Skeletal muscle satellite cell (primary cell): ENCODE measurements at regions not wholly inside any gene's neighbourhood (a gene's known extent, or its start where the extent isn't known, plus 50 kb on each side); places are given as distances from the start of the nearest gene placed in this dataset.

Experiments
- H3K27me3 ChIP-seq: 2 replicates; pipeline ENCODE4 v1.7.0; 2013; ENCODE audit warnings: low read length; ENCODE audit not compliant: control insufficient read depth, insufficient read depth
- H3K36me3 ChIP-seq: 2 replicates; pipeline ENCODE4 v1.7.0; 2013; ENCODE audit warnings: mild to moderate bottlenecking, control low read depth, low read length; ENCODE audit not compliant: insufficient read depth
- H3K4me1 ChIP-seq: 2 replicates; pipeline ENCODE4 v1.7.0; 2013; ENCODE audit warnings: low read length; ENCODE audit not compliant: control insufficient read depth, insufficient read depth
- H3K4me2 ChIP-seq: 2 replicates; pipeline ENCODE4 v1.7.0; 2013; ENCODE audit warnings: mild to moderate bottlenecking, low read length
- H3K4me3 ChIP-seq: 2 replicates; pipeline ENCODE4 v1.7.0; 2013; ENCODE audit warnings: low read length
- H3K9ac ChIP-seq: 2 replicates; pipeline ENCODE4 v1.7.0; 2013; ENCODE audit warnings: mild to moderate bottlenecking, low read depth, low read length, moderate library complexity
- H3K9me3 ChIP-seq: replicated peaks from 2 replicates; pipeline ENCODE4 v1.7.0; 2013; ENCODE audit warnings: mild to moderate bottlenecking, control low read depth, low read length

GRCh38 chr11:128359515-128359914 lies 227.8 kb downstream of the ETS1 start:
- peaks cover 19% of the 10 kb centered on the region for H3K27me3 ChIP-seq
- no peaks in the 10 kb centered on the region for H3K36me3 ChIP-seq
- H3K4me2 ChIP-seq = peak overlapping the region; percentile 12
- H3K4me3 ChIP-seq = no peak overlapping the region
- H3K9ac ChIP-seq = no peak overlapping the region
- no peaks in the 10 kb centered on the region for H3K9me3 ChIP-seq
- H3K4me1 ChIP-seq = peaks cover 11% of the 10 kb centered on the region

- no peak overlapping the region for H3K4me2 ChIP-seq
- peaks cover 19% of the 10 kb centered on the region for H3K27me3 ChIP-seq
- H3K36me3 ChIP-seq = no peaks in the 10 kb centered on the region
- peaks cover 11% of the 10 kb centered on the region for H3K4me1 ChIP-seq
- no peak overlapping the region for H3K9ac ChIP-seq
- no peak overlapping the region for H3K4me3 ChIP-seq
- H3K9me3 ChIP-seq = no peaks in the 10 kb centered on the region
These were observed 230.3 kb downstream of the ETS1 start for GRCh38 chr11:128357073-128357472.

GRCh38 chr11:128355558-128355957 lies 231.8 kb downstream of the ETS1 start:
- H3K27me3 ChIP-seq = peaks cover 28% of the 10 kb centered on the region
- no peak overlapping the region for H3K4me3 ChIP-seq
- H3K9ac ChIP-seq = no peak overlapping the region
- peaks cover 11% of the 10 kb centered on the region for H3K4me1 ChIP-seq
- no peaks in the 10 kb centered on the region for H3K9me3 ChIP-seq
- no peaks in the 10 kb centered on the region for H3K36me3 ChIP-seq
- H3K4me2 ChIP-seq = no peak overlapping the region

GRCh38 chr11:128354476-128354875 lies 232.9 kb downstream of the ETS1 start:
- Histone ChIP-seq H3K9ac (no peak overlapping the region), H3K9me3 (no peaks in the 10 kb centered on the region), H3K4me2 (no peak overlapping the region), H3K27me3 (peaks cover 28% of the 10 kb centered on the region), H3K4me1 (peaks cover 5% of the 10 kb centered on the region), H3K4me3 (no peak overlapping the region), H3K36me3 (no peaks in the 10 kb centered on the region)

GRCh38 chr11:128351168-128351567 lies 236.2 kb downstream of the ETS1 start:
- no peaks in the 10 kb centered on the region for H3K9me3 ChIP-seq
- no peaks in the 10 kb centered on the region for H3K36me3 ChIP-seq

GRCh38 chr11:128349650-128350299 lies 237.6 kb downstream of the ETS1 start:
- Histone ChIP-seq H3K27me3 (peaks cover 23% of the 10 kb centered on the region), H3K9ac (no peak overlapping the region), H3K9me3 (no peaks in the 10 kb centered on the region), H3K4me3 (no peak overlapping the region), H3K36me3 (no peaks in the 10 kb centered on the region), H3K4me2 (no peak overlapping the region), H3K4me1 (no peaks in the 10 kb centered on the region)

More at GRCh38 chr11:128351168-128351567, 236.2 kb downstream of the ETS1 start:
- no peak overlapping the region for H3K9ac ChIP-seq
- H3K4me2 ChIP-seq = no peak overlapping the region
- no peaks in the 10 kb centered on the region for H3K4me1 ChIP-seq
- H3K4me3 ChIP-seq = no peak overlapping the region
- peaks cover 28% of the 10 kb centered on the region for H3K27me3 ChIP-seq

GRCh38 chr11:128346804-128347203 lies 240.6 kb downstream of the ETS1 start:
- no peaks in the 10 kb centered on the region for H3K36me3 ChIP-seq
- H3K4me3 ChIP-seq = no peak overlapping the region
- peaks cover 7% of the 10 kb centered on the region for H3K27me3 ChIP-seq
- H3K4me1 ChIP-seq = peaks cover 5% of the 10 kb centered on the region
- H3K4me2 ChIP-seq = no peak overlapping the region
- H3K9me3 ChIP-seq = no peaks in the 10 kb centered on the region
- no peak overlapping the region for H3K9ac ChIP-seq

GRCh38 chr11:128345316-128345715 lies 242.0 kb downstream of the ETS1 start:
- no peaks in the 10 kb centered on the region for H3K36me3 ChIP-seq
- no peaks in the 10 kb centered on the region for H3K9me3 ChIP-seq
- H3K4me1 ChIP-seq = peaks cover 5% of the 10 kb centered on the region
- H3K9ac ChIP-seq = no peak overlapping the region
- H3K4me3 ChIP-seq = no peak overlapping the region
- H3K4me2 ChIP-seq = no peak overlapping the region
- H3K27me3 ChIP-seq = no peaks in the 10 kb centered on the region

GRCh38 chr11:128343870-128344269 lies 243.5 kb downstream of the ETS1 start:
- peaks cover 5% of the 10 kb centered on the region for H3K4me1 ChIP-seq
- H3K9ac ChIP-seq = no peak overlapping the region
- H3K9me3 ChIP-seq = no peaks in the 10 kb centered on the region
- no peak overlapping the region for H3K4me3 ChIP-seq
- H3K4me2 ChIP-seq = no peak overlapping the region
- H3K27me3 ChIP-seq = no peaks in the 10 kb centered on the region
- no peaks in the 10 kb centered on the region for H3K36me3 ChIP-seq

GRCh38 chr11:128343135-128343514 lies 244.2 kb downstream of the ETS1 start:
- H3K36me3 ChIP-seq = no peaks in the 10 kb centered on the region
- H3K4me1 ChIP-seq = peaks cover 5% of the 10 kb centered on the region
- no peaks in the 10 kb centered on the region for H3K27me3 ChIP-seq
- H3K4me3 ChIP-seq = no peak overlapping the region
- no peak overlapping the region for H3K9ac ChIP-seq
- no peaks in the 10 kb centered on the region for H3K9me3 ChIP-seq
- H3K4me2 ChIP-seq = no peak overlapping the region

GRCh38 chr11:128342511-128343134 lies 244.7 kb downstream of the ETS1 start:
- no peak overlapping the region for H3K4me3 ChIP-seq
- H3K9ac ChIP-seq = no peak overlapping the region
- peaks cover 5% of the 10 kb centered on the region for H3K4me1 ChIP-seq

More at GRCh38 chr11:128342511-128343134, 244.7 kb downstream of the ETS1 start:
- no peaks in the 10 kb centered on the region for H3K27me3 ChIP-seq
- H3K9me3 ChIP-seq = no peaks in the 10 kb centered on the region
- H3K36me3 ChIP-seq = no peaks in the 10 kb centered on the region
- H3K4me2 ChIP-seq = no peak overlapping the region
